HCT116 (cell line): ENCODE measurements at regions not wholly inside any gene's neighbourhood (a gene's known extent, or its start where the extent isn't known, plus 50 kb on each side); places are given as distances from the start of the nearest gene placed in this dataset.

Experiments
- CBX3 ChIP-seq: IDR thresholded peaks from 2 replicates; pipeline ENCODE4 v1.6.1; 2012; ENCODE audit warnings: low read depth
- CTCF ChIP-seq, 3 experiments: fragments of 200-600 bp in 1 of 3; sonication (generic) in 1 of 3; IDR thresholded peaks in 2 of 3; conservative IDR thresholded peaks in 1 of 3; 2 replicates each; pipeline ENCODE4 v1.5.1; 2012 to 2017; ENCODE audit warnings: low read depth in 2 of 3, low read length in 2 of 3, antibody characterized with exemption in 1 of 3, borderline replicate concordance in 1 of 3, control low read depth in 1 of 3, mild to moderate bottlenecking in 1 of 3, mixed read lengths in 1 of 3, mixed run types in 1 of 3, moderate library complexity in 1 of 3; ENCODE audit not compliant: insufficient read depth in 1 of 3
- EGR1 ChIP-seq: IDR thresholded peaks from 2 replicates; pipeline ENCODE4 v1.6.1; 2012; ENCODE audit warnings: low read depth
- ELF1 ChIP-seq: IDR thresholded peaks from 2 replicates; pipeline ENCODE4 v1.6.1; 2012; ENCODE audit warnings: low read depth, borderline replicate concordance
- EZH2 ChIP-seq: fragments of 200-600 bp; sonication (generic); IDR thresholded peaks from 2 replicates; pipeline ENCODE4 v1.6.1; 2017; ENCODE audit warnings: antibody characterized with exemption, mixed run types
- EZH2phosphoT487 ChIP-seq: fragments of 200-600 bp; IDR thresholded peaks from 2 replicates; pipeline ENCODE4 v1.6.1; 2018; ENCODE audit warnings: antibody characterized with exemption, borderline replicate concordance
- FOSL1 ChIP-seq: IDR thresholded peaks from 2 replicates; pipeline ENCODE4 v1.6.1; 2012; ENCODE audit warnings: low read depth
- POLR2A ChIP-seq: IDR thresholded peaks from 2 replicates; pipeline ENCODE4 v1.7.0; 2011; ENCODE audit warnings: borderline replicate concordance; ENCODE audit not compliant: insufficient read depth, insufficient read length; ENCODE audit errors: extremely low read depth
- POLR2AphosphoS5 ChIP-seq: IDR thresholded peaks from 2 replicates; pipeline ENCODE4 v1.6.1; 2011; ENCODE audit warnings: mild to moderate bottlenecking, low read depth, low read length, moderate library complexity
- RAD21 ChIP-seq: IDR thresholded peaks from 2 replicates; pipeline ENCODE4 v1.6.1; 2012; ENCODE audit warnings: low read depth, mild to moderate bottlenecking
- SIN3A ChIP-seq: IDR thresholded peaks from 2 replicates; pipeline ENCODE4 v1.6.1; 2012; ENCODE audit warnings: low read depth
- TCF7L2 ChIP-seq: IDR thresholded peaks from 2 replicates; pipeline ENCODE4 v1.7.0; 2011; ENCODE audit warnings: borderline replicate concordance, inconsistent platforms; ENCODE audit not compliant: insufficient read depth, insufficient read length; ENCODE audit errors: extremely low read depth
- ZBTB33 ChIP-seq: IDR thresholded peaks from 2 replicates; pipeline ENCODE4 v1.6.1; 2011; ENCODE audit warnings: mild to moderate bottlenecking, low read length, moderate library complexity; ENCODE audit not compliant: insufficient replicate concordance; ENCODE audit errors: extremely low read depth

- TF ChIP-seq EZH2 (no peak), CTCF (IDR thresholded peaks at IDR 0.05 in 2 of 3, conservative IDR thresholded peaks at IDR 0.05 in 1 of 3; ENCODE audit: borderline replicate concordance in 1 of 3, insufficient read depth in 1 of 3, low read depth in 2 of 3, low read length in 2 of 3) (no peak), POLR2AphosphoS5 (no peak), FOSL1 (no peak), RAD21 (no peak), EZH2phosphoT487 (no peak), ZBTB33 (no peak), POLR2A (no peak), ELF1 (no peak), CBX3 (no peak), SIN3A (no peak), EGR1 (no peak), TCF7L2 (no peak)
Observed at GRCh38 chr3:144289057-144289456, 317.4 kb downstream of the DIPK2A start.
